Astrocyte (in vitro differentiated cells and primary cell): ENCODE measurements at regions not wholly inside any gene's neighbourhood (a gene's known extent, or its start where the extent isn't known, plus 50 kb on each side); places are given as distances from the start of the nearest gene placed in this dataset.

Experiments used
- DNase-seq: peaks from one replicate; pipeline ENCODE4 v3.0.0-alpha.2; 2010; ENCODE audit warnings: low read depth
- FAIRE-seq: peaks from 2 replicates; lab custom pipeline; 2011; peaks lifted over from hg19 to GRCh38; lab: Jason Lieb, UNC
- H2AFZ ChIP-seq: 2 replicates; pipeline ENCODE4 v1.6.0; 2012; ENCODE audit warnings: low read depth, low read length, inconsistent platforms
- H3K27ac ChIP-seq: 2 replicates; pipeline ENCODE4 v1.5.1; 2011; ENCODE audit warnings: low read depth, low read length, inconsistent platforms
- H3K27me3 ChIP-seq: 2 replicates; pipeline ENCODE4 v1.6.0; 2011; ENCODE audit warnings: low read length, inconsistent platforms; ENCODE audit not compliant: insufficient read depth
- H3K36me3 ChIP-seq: 2 replicates; pipeline ENCODE4 v1.5.1; 2011; ENCODE audit warnings: low read length, inconsistent platforms; ENCODE audit not compliant: insufficient read depth
- H3K4me1 ChIP-seq: 2 replicates; pipeline ENCODE4 v1.5.1; 2011; ENCODE audit warnings: low read length, inconsistent platforms; ENCODE audit not compliant: insufficient read depth
- H3K4me2 ChIP-seq: 2 replicates; pipeline ENCODE4 v1.6.0; 2012; ENCODE audit warnings: low read length, inconsistent platforms
- H3K4me3 ChIP-seq: 2 replicates; pipeline ENCODE4 v1.5.1; 2011; ENCODE audit warnings: low read depth, mild to moderate bottlenecking, low read length, inconsistent platforms; ENCODE audit not compliant: insufficient read depth
- H3K79me2 ChIP-seq: 2 replicates; pipeline ENCODE4 v1.6.0; 2012; ENCODE audit warnings: mild to moderate bottlenecking, low read length, inconsistent platforms; ENCODE audit not compliant: insufficient read depth
- H3K9ac ChIP-seq: 2 replicates; pipeline ENCODE4 v1.6.0; 2012; ENCODE audit warnings: mild to moderate bottlenecking, low read length, inconsistent platforms
- H3K9me3 ChIP-seq: 2 replicates; pipeline ENCODE4 v1.5.1; 2012; ENCODE audit warnings: low read depth, mild to moderate bottlenecking, low read length, inconsistent platforms; ENCODE audit not compliant: insufficient read depth
- H4K20me1 ChIP-seq: 2 replicates; pipeline ENCODE4 v1.6.0; 2012; ENCODE audit warnings: low read length, inconsistent platforms; ENCODE audit not compliant: insufficient read depth
- H3K27ac Mint-ChIP-seq: one replicate; pipeline ENCODE4 v1.8.0; 2021; ENCODE audit warnings: mild to moderate bottlenecking, mixed read lengths; ENCODE audit not compliant: unreplicated experiment
- H3K27me3 Mint-ChIP-seq: one replicate; pipeline ENCODE4 v1.8.0; 2021; ENCODE audit warnings: low read depth, mixed read lengths; ENCODE audit not compliant: unreplicated experiment
- H3K36me3 Mint-ChIP-seq: one replicate; pipeline ENCODE4 v1.8.0; 2021; ENCODE audit warnings: low read depth, mixed read lengths; ENCODE audit not compliant: unreplicated experiment
- H3K4me1 Mint-ChIP-seq: one replicate; pipeline ENCODE4 v1.8.0; 2021; ENCODE audit warnings: low read depth, mixed read lengths; ENCODE audit not compliant: unreplicated experiment
- H3K4me3 Mint-ChIP-seq: one replicate; pipeline ENCODE4 v1.8.0; 2021; ENCODE audit warnings: mild to moderate bottlenecking, moderate library complexity, mixed read lengths; ENCODE audit not compliant: unreplicated experiment
- H3K9me3 Mint-ChIP-seq: one replicate; pipeline ENCODE4 v1.8.0; 2021; ENCODE audit warnings: mild to moderate bottlenecking, mixed read lengths; ENCODE audit not compliant: unreplicated experiment
- CTCF ChIP-seq: IDR thresholded peaks from 2 replicates; pipeline ENCODE4 v1.5.1; 2011; ENCODE audit warnings: low read depth, mild to moderate bottlenecking, inconsistent platforms, low read length, moderate library complexity; ENCODE audit not compliant: insufficient read depth
- EZH2 ChIP-seq: IDR thresholded peaks from 2 replicates; pipeline ENCODE4 v1.6.1; 2012; ENCODE audit warnings: mild to moderate bottlenecking, low read length, inconsistent platforms; ENCODE audit not compliant: insufficient read depth

GRCh38 chr6:85826997-85827396, 184.3 kb upstream of the SYNCRIP start:
- no peaks in the 10 kb centered on the region for H4K20me1 ChIP-seq
- no peak for TF ChIP-seq CTCF
- TF ChIP-seq EZH2, result no peak
- peaks cover 8% of the 10 kb centered on the region for H3K9me3 ChIP-seq
- H3K27ac Mint-ChIP-seq, result no peak overlapping the region
- no peaks in the 10 kb centered on the region for H3K36me3 Mint-ChIP-seq
- H3K27me3 ChIP-seq, result no peaks in the 10 kb centered on the region
- FAIRE-seq (no peak), DNase-seq (no peak)
- no peaks in the 10 kb centered on the region for H3K79me2 ChIP-seq
- H3K27me3 Mint-ChIP-seq, result no peaks in the 10 kb centered on the region
- H3K4me2 ChIP-seq, result no peak overlapping the region
- no peak overlapping the region for H3K9ac ChIP-seq
- no peaks in the 10 kb centered on the region for H3K36me3 ChIP-seq
- no peak overlapping the region for H3K4me3 Mint-ChIP-seq
- H3K4me3 ChIP-seq, result no peak overlapping the region
- H3K4me1 ChIP-seq, result no peaks in the 10 kb centered on the region
- no peak overlapping the region for H2AFZ ChIP-seq
- H3K4me1 Mint-ChIP-seq, result no peaks in the 10 kb centered on the region
- no peak overlapping the region for H3K27ac ChIP-seq
- H3K9me3 Mint-ChIP-seq, result peaks cover 9% of the 10 kb centered on the region

- H3K4me3 Mint-ChIP-seq, result no peak overlapping the region
- no peaks in the 10 kb centered on the region for H3K4me1 Mint-ChIP-seq
- no peaks in the 10 kb centered on the region for H3K79me2 ChIP-seq
- H3K27ac Mint-ChIP-seq, result no peak overlapping the region
- no peak overlapping the region for H3K27ac ChIP-seq
- DNase-seq, result no peak
- no peaks in the 10 kb centered on the region for H3K36me3 ChIP-seq
- H3K4me2 ChIP-seq, result no peak overlapping the region
- no peaks in the 10 kb centered on the region for H3K36me3 Mint-ChIP-seq
- H3K9ac ChIP-seq, result no peak overlapping the region
- no peak for TF ChIP-seq CTCF
- TF ChIP-seq EZH2, result no peak
- H3K9me3 ChIP-seq, result peaks cover 8% of the 10 kb centered on the region
- FAIRE-seq, result no peak
- H4K20me1 ChIP-seq, result no peaks in the 10 kb centered on the region
- H3K4me3 ChIP-seq, result no peak overlapping the region
- H3K4me1 ChIP-seq, result no peaks in the 10 kb centered on the region
- no peak overlapping the region for H2AFZ ChIP-seq
- H3K27me3 Mint-ChIP-seq, result no peaks in the 10 kb centered on the region
- no peaks in the 10 kb centered on the region for H3K27me3 ChIP-seq
- H3K9me3 Mint-ChIP-seq, result peaks cover 4% of the 10 kb centered on the region
These were observed 181.6 kb upstream of the SYNCRIP start for GRCh38 chr6:85824329-85824728.

- peaks cover 10% of the 10 kb centered on the region for H3K9me3 Mint-ChIP-seq
- DNase-seq (no peak), FAIRE-seq (no peak)
- Histone ChIP-seq H3K27ac (no peak overlapping the region), H3K27me3 (no peaks in the 10 kb centered on the region), H4K20me1 (no peaks in the 10 kb centered on the region), H3K79me2 (no peaks in the 10 kb centered on the region), H3K4me1 (no peaks in the 10 kb centered on the region), H3K36me3 (no peaks in the 10 kb centered on the region), H3K9ac (no peak overlapping the region), H3K4me3 (no peak overlapping the region), H2AFZ (no peak overlapping the region), H3K4me2 (no peak overlapping the region), H3K9me3 (peaks cover 2% of the 10 kb centered on the region)
- H3K27ac Mint-ChIP-seq, result no peak overlapping the region
- H3K4me1 Mint-ChIP-seq, result no peaks in the 10 kb centered on the region
- peaks cover 3% of the 10 kb centered on the region for H3K36me3 Mint-ChIP-seq
- H3K4me3 Mint-ChIP-seq, result no peak overlapping the region
- H3K27me3 Mint-ChIP-seq, result no peaks in the 10 kb centered on the region
- TF ChIP-seq EZH2, result no peak
- TF ChIP-seq CTCF, result no peak
These were observed 167.9 kb upstream of the SYNCRIP start for GRCh38 chr6:85810558-85810957.
